Germinal center (tissue), 1 donor: ENCODE measurements at regions not wholly inside any gene's neighbourhood (a gene's known extent, or its start where the extent isn't known, plus 50 kb on each side); places are given as distances from the start of the nearest gene placed in this dataset.

Experiments used
- DNase-seq: peaks from one replicate; pipeline ENCODE4 v3.0.0; 2012; ENCODE audit warnings: mixed read lengths, low spot score

- DNase-seq, result no peak
These were observed 251.8 kb upstream of the RORA start for GRCh38 chr15:61480863-61481262.

GRCh38 chr15:61480295-61480694, 251.2 kb upstream of the RORA start:
- no peak for DNase-seq

- no peak for DNase-seq
These were observed 250.5 kb upstream of the RORA start for GRCh38 chr15:61479613-61480012.

GRCh38 chr15:61476741-61477140, 247.6 kb upstream of the RORA start:
- no peak for DNase-seq

- DNase-seq, result no peak
These were observed 245.7 kb upstream of the RORA start for GRCh38 chr15:61474796-61475195.

GRCh38 chr15:61467823-61468222, 238.7 kb upstream of the RORA start:
- no peak for DNase-seq

- no peak for DNase-seq
These were observed 230.9 kb upstream of the RORA start for GRCh38 chr15:61459785-61460707.

GRCh38 chr15:61457050-61457733, 228.1 kb upstream of the RORA start:
- no peak for DNase-seq

- no peak for DNase-seq
These were observed 220.1 kb upstream of the RORA start for GRCh38 chr15:61449186-61449702.

GRCh38 chr15:61447981-61448380, 218.9 kb upstream of the RORA start:
- DNase-seq, result no peak

GRCh38 chr15:61444585-61444984, 215.5 kb upstream of the RORA start:
- DNase-seq, result no peak

GRCh38 chr15:61442821-61443220, 213.7 kb upstream of the RORA start:
- DNase-seq, result no peak

GRCh38 chr15:61441891-61442290, 212.8 kb upstream of the RORA start:
- DNase-seq, result no peak

GRCh38 chr15:61426466-61426865, 197.4 kb upstream of the RORA start:
- DNase-seq, result no peak

GRCh38 chr15:61425934-61426333, 196.8 kb upstream of the RORA start:
- no peak for DNase-seq

GRCh38 chr15:61422773-61423172, 193.7 kb upstream of the RORA start:
- DNase-seq, result no peak

- DNase-seq, result no peak
These were observed 192.8 kb upstream of the RORA start for GRCh38 chr15:61421938-61422337.

GRCh38 chr15:61421470-61421869, 192.4 kb upstream of the RORA start:
- DNase-seq, result no peak

- no peak for DNase-seq
These were observed 191.4 kb upstream of the RORA start for GRCh38 chr15:61420546-61420945.

- no peak for DNase-seq
These were observed 186.6 kb upstream of the RORA start for GRCh38 chr15:61415617-61416120.

- no peak for DNase-seq
These were observed 182.9 kb upstream of the RORA start for GRCh38 chr15:61411902-61412510.

- no peak for DNase-seq
These were observed 181.6 kb upstream of the RORA start for GRCh38 chr15:61410662-61411061.

- DNase-seq, result no peak
These were observed 175.5 kb upstream of the RORA start for GRCh38 chr15:61404567-61404966.
